ENCODE measurements at regions not wholly inside any gene's neighbourhood (a gene's known extent, or its start where the extent isn't known, plus 50 kb on each side); places are given as distances from the start of the nearest gene placed in this dataset.

- no peaks in the 10 kb centered on the region for H3K9me3 Mint-ChIP-seq (ENCODE audit: insufficient read depth)
- Histone ChIP-seq H3K27ac (ENCODE audit: low read length in 2 of 2) (no peak overlapping the region), H4K20me1 (ENCODE audit: control insufficient read depth, insufficient read depth, low read length, poor library complexity, severe bottlenecking) (no peaks in the 10 kb centered on the region), H3K27me3 (replicated peaks in 1 of 4; ENCODE audit: control extremely low read depth in 1 of 4, control insufficient read depth in 3 of 4, insufficient read depth in 4 of 4, low read length in 3 of 4) (no peaks in the 10 kb centered on the region), H3K36me3 (replicated peaks in 1 of 2; ENCODE audit: control extremely low read depth in 1 of 2, control insufficient read depth in 1 of 2, extremely low read depth in 1 of 2, insufficient read depth in 2 of 2, low read length in 1 of 2) (no peaks in the 10 kb centered on the region), H3K79me2 (ENCODE audit: control insufficient read depth, insufficient read depth, low read length) (no peaks in the 10 kb centered on the region), H3K4me1 (ENCODE audit: control insufficient read depth in 2 of 2, insufficient read depth in 2 of 2, low read length in 2 of 2) (no peaks in the 10 kb centered on the region), H3K4me2 (replicated peaks; ENCODE audit: low read depth, low read length, poor library complexity, severe bottlenecking) (no peak overlapping the region), H2AFZ (ENCODE audit: insufficient read depth, low read depth, low read length, poor library complexity, severe bottlenecking) (no peak overlapping the region), H3K4me3 (ENCODE audit: control extremely low read depth in 1 of 5, extremely low read depth in 1 of 5, insufficient read depth in 1 of 5, low read depth in 2 of 5, low read length in 4 of 5) (no peak overlapping the region), H3K9ac (ENCODE audit: low read length) (no peak overlapping the region), H3K9me3 (ENCODE audit: control extremely low read depth in 1 of 3, control insufficient read depth in 2 of 3, insufficient read depth in 1 of 3, low read length in 2 of 3) (peaks cover 0 to 8% (median 0%) of the 10 kb centered on the region in 3 donors)
- H3K27ac Mint-ChIP-seq: no peak overlapping the region
- ChIA-PET POLR2A (no interaction called here), CTCF (no interaction called here)
- intact Hi-C loops (cut with micrococcal nuclease): no loop called here
- no peak for TF ChIP-seq EZH2 (IDR thresholded peaks at IDR 0.05; ENCODE audit: borderline replicate concordance, insufficient read depth, low read depth, low read length, poor library complexity, severe bottlenecking)
- H3K4me1 Mint-ChIP-seq: no peaks in the 10 kb centered on the region
- DNase-seq (no peak), ATAC-seq (ENCODE audit: low read depth) (no peak)
- no peak overlapping the region for H3K4me3 Mint-ChIP-seq
- H3K27me3 Mint-ChIP-seq: peaks cover 6% of the 10 kb centered on the region
- 100% methylated on average over 2 of the region's 2 CpGs for WGBS (ENCODE audit: insufficient coverage)
These were observed 147.6 kb upstream of the ATP6AP2 start for GRCh38 chrX:40433160-40433559.

- Mint-ChIP-seq H3K4me1 (no peaks in the 10 kb centered on the region), H3K4me3 (no peak overlapping the region), H3K27me3 (no peaks in the 10 kb centered on the region), H3K27ac (no peak overlapping the region), H3K9me3 (ENCODE audit: insufficient read depth) (no peaks in the 10 kb centered on the region)
- no CpG with 5 or more reads among the region's 3 CpGs for WGBS (ENCODE audit: insufficient coverage)
- Histone ChIP-seq H3K4me3 (ENCODE audit: control extremely low read depth in 1 of 5, extremely low read depth in 1 of 5, insufficient read depth in 1 of 5, low read depth in 2 of 5, low read length in 4 of 5) (no peak overlapping the region), H3K27ac (ENCODE audit: low read length in 2 of 2) (no peak overlapping the region), H3K27me3 (replicated peaks in 1 of 4; ENCODE audit: control extremely low read depth in 1 of 4, control insufficient read depth in 3 of 4, insufficient read depth in 4 of 4, low read length in 3 of 4) (no peaks in the 10 kb centered on the region), H2AFZ (ENCODE audit: insufficient read depth, low read depth, low read length, poor library complexity, severe bottlenecking) (no peak overlapping the region), H3K4me1 (ENCODE audit: control insufficient read depth in 2 of 2, insufficient read depth in 2 of 2, low read length in 2 of 2) (no peaks in the 10 kb centered on the region), H3K9me3 (ENCODE audit: control extremely low read depth in 1 of 3, control insufficient read depth in 2 of 3, insufficient read depth in 1 of 3, low read length in 2 of 3) (no peaks in the 10 kb centered on the region), H3K4me2 (replicated peaks; ENCODE audit: low read depth, low read length, poor library complexity, severe bottlenecking) (no peak overlapping the region), H3K79me2 (ENCODE audit: control insufficient read depth, insufficient read depth, low read length) (no peaks in the 10 kb centered on the region), H4K20me1 (ENCODE audit: control insufficient read depth, insufficient read depth, low read length, poor library complexity, severe bottlenecking) (no peaks in the 10 kb centered on the region), H3K36me3 (replicated peaks in 1 of 2; ENCODE audit: control extremely low read depth in 1 of 2, control insufficient read depth in 1 of 2, extremely low read depth in 1 of 2, insufficient read depth in 2 of 2, low read length in 1 of 2) (no peaks in the 10 kb centered on the region), H3K9ac (ENCODE audit: low read length) (no peak overlapping the region)
- ChIA-PET CTCF (no interaction called here), POLR2A (no interaction called here)
- ATAC-seq (ENCODE audit: low read depth) (no peak), DNase-seq (no peak)
- TF ChIP-seq CTCF (IDR thresholded peaks at IDR 0.05) (no peak), EZH2 (IDR thresholded peaks at IDR 0.05; ENCODE audit: borderline replicate concordance, insufficient read depth, low read depth, low read length, poor library complexity, severe bottlenecking) (no peak)
- intact Hi-C loops (cut with micrococcal nuclease): no loop called here
These were observed 156.5 kb upstream of the ATP6AP2 start for GRCh38 chrX:40424259-40424658.
